ENCODE measurements at regions not wholly inside any gene's neighbourhood (a gene's known extent, or its start where the extent isn't known, plus 50 kb on each side); places are given as distances from the start of the nearest gene placed in this dataset.

DNA sequence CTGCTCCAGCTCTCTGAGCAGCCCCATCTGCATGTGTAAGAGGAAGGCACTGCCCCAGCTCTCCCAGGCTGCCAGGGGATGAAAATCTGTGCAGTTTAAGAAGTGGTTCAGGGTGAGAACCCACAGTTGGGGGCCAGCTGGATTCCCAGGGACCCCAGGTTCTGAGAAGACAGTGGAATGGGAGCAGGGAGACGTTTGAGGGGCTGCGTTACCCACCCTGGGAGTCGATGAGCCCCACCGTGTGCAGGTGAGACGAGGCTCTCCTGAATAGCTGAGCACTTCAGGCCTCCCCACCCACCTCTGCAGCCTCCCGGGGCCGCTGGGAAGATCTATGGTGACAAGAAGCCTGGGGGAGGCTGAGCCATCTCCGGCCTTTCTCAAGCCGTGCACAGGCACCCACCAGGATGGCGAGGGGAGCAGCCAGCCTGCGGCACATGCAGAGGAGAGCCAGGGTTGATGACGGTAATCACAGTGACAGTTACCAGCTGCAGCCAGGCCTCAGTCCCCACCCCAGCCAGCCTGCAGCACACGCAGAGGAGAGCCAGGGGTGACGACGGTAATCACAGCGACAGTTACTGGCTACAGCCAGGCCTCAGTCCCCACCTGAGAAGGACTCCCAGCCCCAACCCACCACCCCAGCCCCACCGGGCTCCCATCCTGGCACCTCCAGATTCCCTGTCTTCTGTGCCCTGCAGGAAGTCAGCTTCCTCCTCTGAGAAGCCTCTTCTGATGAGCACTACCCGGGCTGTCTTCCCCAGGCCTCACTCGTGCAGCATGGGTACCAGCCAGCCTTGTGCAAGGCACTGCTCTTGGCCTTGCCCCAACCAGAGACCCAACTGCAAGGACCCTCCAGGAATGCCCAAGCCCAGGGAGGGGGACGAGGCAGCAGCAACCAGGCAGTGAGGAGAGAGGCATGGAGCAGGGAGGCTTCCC, 150.8 kb upstream of the PPP1R26 start:
- Histone ChIP-seq H3K9me3 (ENCODE audit: control insufficient read depth, insufficient read depth, low read length) (peaks cover 5% of the 10 kb centered on the region; the same call in 1 of the 2 replicates), H3K27me3 (ENCODE audit: control insufficient read depth, insufficient read depth, low read length) (no peaks in the 10 kb centered on the region), H3K36me3 (ENCODE audit: control insufficient read depth, insufficient read depth, low read length) (no peaks in the 10 kb centered on the region), H3K27ac (ENCODE audit: low read depth, low read length) (no peak overlapping the region), H3K4me3 (ENCODE audit: low read depth, low read length) (no peak overlapping the region), H3K4me1 (ENCODE audit: control insufficient read depth, insufficient read depth, low read length) (no peaks in the 10 kb centered on the region), H3K9ac (ENCODE audit: low read depth, low read length) (no peak overlapping the region)

DNA sequence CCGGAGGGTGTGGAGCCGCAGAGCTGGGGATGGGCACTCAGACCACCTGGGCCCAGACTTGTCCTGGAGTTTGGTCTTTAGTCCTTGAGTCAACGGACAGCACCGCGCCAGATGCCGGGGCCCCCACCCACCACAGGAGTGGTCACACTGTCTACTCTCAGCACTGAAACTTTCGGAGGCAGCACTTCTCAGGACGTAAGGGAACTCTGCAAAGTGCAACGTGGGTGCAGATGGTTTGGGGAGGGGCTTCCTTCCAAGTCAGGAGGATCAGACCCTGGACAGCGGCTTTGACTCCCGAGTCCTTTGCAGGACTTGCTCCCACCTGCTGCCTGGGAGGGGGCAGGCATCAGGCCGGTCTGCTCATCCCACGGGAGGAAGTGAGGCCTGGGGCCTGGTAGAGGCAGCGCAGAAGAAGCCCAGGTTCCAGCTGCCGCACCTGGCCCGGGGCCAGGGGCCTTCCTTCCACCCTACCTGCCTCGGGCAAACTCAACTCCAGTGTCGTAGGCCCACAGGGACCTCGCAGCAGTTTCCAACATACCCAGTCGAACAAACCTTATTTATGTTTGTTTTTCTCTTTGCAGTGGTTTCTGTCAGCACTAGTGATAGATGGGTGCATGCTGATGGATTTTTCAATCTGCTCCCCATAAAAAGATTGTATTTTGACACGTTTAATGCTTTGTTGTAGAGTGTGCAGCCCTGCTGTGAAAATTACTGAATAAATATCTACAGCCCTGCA, 149.8 kb upstream of the PPP1R26 start:
- Histone ChIP-seq H3K36me3 (ENCODE audit: control insufficient read depth, insufficient read depth, low read length) (no peaks in the 10 kb centered on the region), H3K27ac (ENCODE audit: low read depth, low read length) (no peak overlapping the region), H3K9ac (ENCODE audit: low read depth, low read length) (no peak overlapping the region), H3K27me3 (ENCODE audit: control insufficient read depth, insufficient read depth, low read length) (no peaks in the 10 kb centered on the region), H3K4me1 (ENCODE audit: control insufficient read depth, insufficient read depth, low read length) (no peaks in the 10 kb centered on the region), H3K4me3 (ENCODE audit: low read depth, low read length) (no peak overlapping the region), H3K9me3 (ENCODE audit: control insufficient read depth, insufficient read depth, low read length) (peaks cover 5% of the 10 kb centered on the region; the same call in 1 of the 2 replicates)

GRCh38 chr9:135330307-135330631, 149.3 kb upstream of the PPP1R26 start:
- no peak overlapping the region for H3K9ac ChIP-seq (ENCODE audit: low read depth, low read length)
- no peaks in the 10 kb centered on the region for H3K4me1 ChIP-seq (ENCODE audit: control insufficient read depth, insufficient read depth, low read length)
- H3K27ac ChIP-seq (ENCODE audit: low read depth, low read length) = no peak overlapping the region
- no peaks in the 10 kb centered on the region for H3K27me3 ChIP-seq (ENCODE audit: control insufficient read depth, insufficient read depth, low read length)
- peaks cover 5% of the 10 kb centered on the region; the same call in 1 of the 2 replicates for H3K9me3 ChIP-seq (ENCODE audit: control insufficient read depth, insufficient read depth, low read length)
- no peaks in the 10 kb centered on the region for H3K36me3 ChIP-seq (ENCODE audit: control insufficient read depth, insufficient read depth, low read length)
- H3K4me3 ChIP-seq (ENCODE audit: low read depth, low read length) = no peak overlapping the region

DNA sequence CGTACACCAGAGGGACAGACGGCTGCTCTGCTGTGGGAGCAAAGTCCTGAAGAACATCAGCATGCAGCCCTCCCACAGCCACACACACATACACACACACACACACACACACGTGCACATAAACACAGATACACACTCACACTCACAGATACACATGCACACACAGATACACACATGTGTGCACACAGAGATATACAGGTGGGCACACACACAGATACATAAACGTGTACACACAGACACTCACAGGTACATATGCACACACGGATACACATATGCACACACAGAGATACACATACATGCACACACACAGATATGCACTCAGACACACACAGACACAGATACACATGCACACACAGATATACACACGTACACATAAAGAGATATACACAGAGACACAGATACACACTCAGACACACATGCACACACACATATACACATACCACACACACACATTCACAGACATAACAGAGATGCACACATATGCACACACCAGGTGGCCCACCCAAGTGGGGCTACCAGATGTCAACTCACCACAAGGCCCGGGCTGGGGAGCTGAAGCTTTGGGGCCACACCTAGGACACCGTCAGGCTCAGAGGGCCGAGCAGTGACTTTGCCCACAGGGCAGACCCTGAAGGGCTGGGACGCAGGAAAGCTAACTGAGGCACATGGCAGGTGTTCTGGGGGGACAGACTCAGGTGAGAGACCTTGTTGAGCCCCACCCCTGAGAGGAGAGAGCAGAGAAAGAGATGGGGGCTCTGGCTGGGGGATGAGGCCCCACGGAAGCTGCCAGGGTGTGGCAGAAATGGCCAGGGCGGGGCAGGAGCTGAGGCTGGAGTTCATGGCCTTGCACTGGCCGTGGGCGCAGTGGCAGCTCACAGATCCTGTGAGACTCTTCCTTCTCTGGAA, 148.6 kb upstream of the PPP1R26 start:
- H3K27me3 ChIP-seq (ENCODE audit: control insufficient read depth, insufficient read depth, low read length) = no peaks in the 10 kb centered on the region
- H3K9ac ChIP-seq (ENCODE audit: low read depth, low read length) = no peak overlapping the region
- peaks cover 5% of the 10 kb centered on the region; the same call in 1 of the 2 replicates for H3K9me3 ChIP-seq (ENCODE audit: control insufficient read depth, insufficient read depth, low read length)
- H3K4me1 ChIP-seq (ENCODE audit: control insufficient read depth, insufficient read depth, low read length) = no peaks in the 10 kb centered on the region
- H3K4me3 ChIP-seq (ENCODE audit: low read depth, low read length) = no peak overlapping the region
- no peaks in the 10 kb centered on the region for H3K36me3 ChIP-seq (ENCODE audit: control insufficient read depth, insufficient read depth, low read length)
- no peak overlapping the region for H3K27ac ChIP-seq (ENCODE audit: low read depth, low read length)

DNA sequence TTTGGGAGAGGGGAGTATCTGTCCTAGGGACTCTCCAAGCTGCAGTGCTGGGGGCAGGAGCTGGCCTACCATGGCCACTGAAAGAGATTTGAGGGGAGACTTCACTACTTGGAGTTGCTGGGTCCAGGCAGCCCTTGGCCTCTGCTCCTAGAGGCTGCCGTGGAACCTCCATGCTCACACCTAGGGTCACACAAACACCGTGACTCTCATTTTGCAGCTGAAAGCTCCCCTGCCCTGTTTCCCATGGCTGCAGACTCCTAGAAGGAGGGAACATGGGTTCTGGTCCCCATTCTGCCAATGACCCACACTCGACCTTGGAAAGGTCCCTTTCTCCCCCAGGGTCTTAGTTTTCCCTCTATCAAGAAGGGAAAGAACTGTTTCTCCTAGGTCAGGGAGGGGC, 147.1 kb upstream of the PPP1R26 start:
- Histone ChIP-seq H3K4me1 (ENCODE audit: control insufficient read depth, insufficient read depth, low read length) (no peaks in the 10 kb centered on the region), H3K27me3 (ENCODE audit: control insufficient read depth, insufficient read depth, low read length) (no peaks in the 10 kb centered on the region), H3K9me3 (ENCODE audit: control insufficient read depth, insufficient read depth, low read length) (peaks cover 5% of the 10 kb centered on the region; the same call in 1 of the 2 replicates), H3K4me3 (ENCODE audit: low read depth, low read length) (no peak overlapping the region), H3K27ac (ENCODE audit: low read depth, low read length) (no peak overlapping the region), H3K9ac (ENCODE audit: low read depth, low read length) (no peak overlapping the region), H3K36me3 (ENCODE audit: control insufficient read depth, insufficient read depth, low read length) (no peaks in the 10 kb centered on the region)

GRCh38 chr9:135332979-135333748, 146.4 kb upstream of the PPP1R26 start:
- Histone ChIP-seq H3K4me3 (ENCODE audit: low read depth, low read length) (no peak overlapping the region), H3K4me1 (ENCODE audit: control insufficient read depth, insufficient read depth, low read length) (no peaks in the 10 kb centered on the region), H3K9me3 (ENCODE audit: control insufficient read depth, insufficient read depth, low read length) (no peaks in the 10 kb centered on the region), H3K27me3 (ENCODE audit: control insufficient read depth, insufficient read depth, low read length) (no peaks in the 10 kb centered on the region), H3K9ac (ENCODE audit: low read depth, low read length) (no peak overlapping the region), H3K36me3 (ENCODE audit: control insufficient read depth, insufficient read depth, low read length) (no peaks in the 10 kb centered on the region), H3K27ac (ENCODE audit: low read depth, low read length) (no peak overlapping the region)

DNA sequence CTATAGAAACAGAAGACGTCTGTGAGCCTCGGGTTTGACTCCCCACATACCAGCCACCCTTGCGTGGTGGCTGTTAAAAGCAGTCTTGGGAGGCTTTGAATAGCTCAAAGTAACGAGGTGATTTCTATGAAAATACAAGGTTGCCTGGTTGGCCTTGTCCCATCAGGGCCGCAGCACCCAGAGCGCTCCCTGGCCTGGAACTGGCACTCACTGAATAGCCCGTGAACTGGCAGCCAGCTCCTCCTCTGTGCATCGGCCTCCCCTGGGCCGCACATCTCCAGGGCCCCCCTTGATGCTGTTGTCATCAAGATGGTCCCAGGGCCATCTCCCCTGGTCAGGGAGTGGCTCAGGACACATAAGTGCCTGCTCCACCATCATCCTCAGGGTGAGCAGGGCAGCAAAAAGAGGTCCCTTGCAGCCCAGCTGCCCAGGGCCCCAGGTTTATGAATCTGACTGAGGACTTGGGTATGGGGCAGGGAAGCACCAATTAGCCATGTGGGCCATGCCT, 144.6 kb upstream of the PPP1R26 start:
- peaks cover 8% of the 10 kb centered on the region for H3K4me1 ChIP-seq (ENCODE audit: control insufficient read depth, insufficient read depth, low read length)
- H3K9me3 ChIP-seq (ENCODE audit: control insufficient read depth, insufficient read depth, low read length) = no peaks in the 10 kb centered on the region
- no peak overlapping the region for H3K27ac ChIP-seq (ENCODE audit: low read depth, low read length)
- no peaks in the 10 kb centered on the region for H3K27me3 ChIP-seq (ENCODE audit: control insufficient read depth, insufficient read depth, low read length)
- no peaks in the 10 kb centered on the region for H3K36me3 ChIP-seq (ENCODE audit: control insufficient read depth, insufficient read depth, low read length)
- no peak overlapping the region for H3K4me3 ChIP-seq (ENCODE audit: low read depth, low read length)
- no peak overlapping the region for H3K9ac ChIP-seq (ENCODE audit: low read depth, low read length)

GRCh38 chr9:135335691-135336181, 143.8 kb upstream of the PPP1R26 start:
- H3K4me1 ChIP-seq (ENCODE audit: control insufficient read depth, insufficient read depth, low read length) = peaks cover 14% of the 10 kb centered on the region
- no peaks in the 10 kb centered on the region for H3K36me3 ChIP-seq (ENCODE audit: control insufficient read depth, insufficient read depth, low read length)
- no peak overlapping the region for H3K27ac ChIP-seq (ENCODE audit: low read depth, low read length)
- H3K4me3 ChIP-seq (ENCODE audit: low read depth, low read length) = no peak overlapping the region
- H3K9ac ChIP-seq (ENCODE audit: low read depth, low read length) = no peak overlapping the region
- H3K9me3 ChIP-seq (ENCODE audit: control insufficient read depth, insufficient read depth, low read length) = no peaks in the 10 kb centered on the region
- no peaks in the 10 kb centered on the region for H3K27me3 ChIP-seq (ENCODE audit: control insufficient read depth, insufficient read depth, low read length)

GRCh38 chr9:135336722-135337527, 142.7 kb upstream of the PPP1R26 start:
- Histone ChIP-seq H3K36me3 (ENCODE audit: control insufficient read depth, insufficient read depth, low read length) (no peaks in the 10 kb centered on the region), H3K27ac (ENCODE audit: low read depth, low read length) (no peak overlapping the region), H3K4me3 (ENCODE audit: low read depth, low read length) (no peak overlapping the region), H3K9ac (ENCODE audit: low read depth, low read length) (no peak overlapping the region), H3K9me3 (ENCODE audit: control insufficient read depth, insufficient read depth, low read length) (no peaks in the 10 kb centered on the region), H3K4me1 (ENCODE audit: control insufficient read depth, insufficient read depth, low read length) (peaks cover 22% of the 10 kb centered on the region), H3K27me3 (ENCODE audit: control insufficient read depth, insufficient read depth, low read length) (no peaks in the 10 kb centered on the region)

Data from HUES48 (cell line).